Parathyroid adenoma (tissue), 2 donors: ENCODE measurements at regions not wholly inside any gene's neighbourhood (a gene's known extent, or its start where the extent isn't known, plus 50 kb on each side); places are given as distances from the start of the nearest gene placed in this dataset.

Experiments used
- H2AFZ ChIP-seq: fragments of 300-600 bp; sonication (generic); one replicate; pipeline ENCODE4 v1.7.0; 2017; ENCODE audit warnings: antibody characterized with exemption, mild to moderate bottlenecking
- H3K27ac ChIP-seq: fragments of 300-600 bp; sonication (generic); one replicate; pipeline ENCODE4 v1.7.0; 2017
- H3K27me3 ChIP-seq: fragments of 300-600 bp; sonication (generic); one replicate; pipeline ENCODE4 v1.7.0; 2017; ENCODE audit warnings: low read length; ENCODE audit not compliant: control insufficient read depth, insufficient read depth
- H3K36me3 ChIP-seq: fragments of 300-600 bp; sonication (generic); one replicate; pipeline ENCODE4 v1.7.0; 2017; ENCODE audit warnings: low read length; ENCODE audit not compliant: control insufficient read depth, insufficient read depth
- H3K4me1 ChIP-seq: fragments of 300-600 bp; sonication (generic); one replicate; pipeline ENCODE4 v1.7.0; 2017; ENCODE audit warnings: control low read depth
- H3K4me2 ChIP-seq: fragments of 300-600 bp; sonication (generic); one replicate; pipeline ENCODE4 v1.7.0; 2017; ENCODE audit warnings: low read length
- H3K4me3 ChIP-seq: fragments of 300-600 bp; sonication (generic); one replicate; pipeline ENCODE4 v1.7.0; 2017; ENCODE audit warnings: low read depth, low read length
- H3K79me2 ChIP-seq: fragments of 300-600 bp; sonication (generic); one replicate; pipeline ENCODE4 v1.7.0; 2017; ENCODE audit warnings: control low read depth
- H3K9ac ChIP-seq: fragments of 300-600 bp; sonication (generic); one replicate; pipeline ENCODE4 v1.7.0; 2017; ENCODE audit warnings: mild to moderate bottlenecking
- H3K9me3 ChIP-seq: fragments of 300-600 bp; sonication (generic); one replicate; pipeline ENCODE4 v1.7.0; 2017; ENCODE audit warnings: low read length; ENCODE audit not compliant: control insufficient read depth
- CTCF ChIP-seq: fragments of 300-600 bp; sonication (generic); IDR thresholded peaks from one replicate; pipeline ENCODE4 v1.7.0; 2017; ENCODE audit warnings: antibody characterized with exemption, mild to moderate bottlenecking
- donor health status: primary hyperparathyroidism.

- Histone ChIP-seq H3K79me2 (no peaks in the 10 kb centered on the region), H2AFZ (no peak overlapping the region)
Observed at GRCh38 chr10:84798312-84798711, 469.9 kb downstream of the CCSER2 start.

GRCh38 chr10:84801156-84801555 lies 472.8 kb downstream of the CCSER2 start:
- Histone ChIP-seq H3K9me3 (no peaks in the 10 kb centered on the region), H3K27me3 (no peaks in the 10 kb centered on the region), H3K4me1 (no peaks in the 10 kb centered on the region), H3K79me2 (no peaks in the 10 kb centered on the region), H3K4me3 (no peak overlapping the region), H3K36me3 (no peaks in the 10 kb centered on the region), H2AFZ (no peak overlapping the region), H3K4me2 (no peak overlapping the region), H3K27ac (no peak overlapping the region), H3K9ac (no peak overlapping the region)
- no peak for TF ChIP-seq CTCF

More at GRCh38 chr10:84798312-84798711, 469.9 kb downstream of the CCSER2 start:
- Histone ChIP-seq H3K9ac (no peak overlapping the region), H3K4me2 (no peak overlapping the region), H3K4me3 (no peak overlapping the region), H3K27me3 (no peaks in the 10 kb centered on the region), H3K9me3 (no peaks in the 10 kb centered on the region), H3K27ac (no peak overlapping the region), H3K36me3 (no peaks in the 10 kb centered on the region), H3K4me1 (no peaks in the 10 kb centered on the region)
- no peak for TF ChIP-seq CTCF

- Histone ChIP-seq H3K79me2 (no peaks in the 10 kb centered on the region), H3K36me3 (no peaks in the 10 kb centered on the region), H2AFZ (no peak overlapping the region), H3K4me1 (no peaks in the 10 kb centered on the region), H3K27ac (no peak overlapping the region), H3K9ac (no peak overlapping the region), H3K9me3 (no peaks in the 10 kb centered on the region), H3K27me3 (no peaks in the 10 kb centered on the region), H3K4me2 (no peak overlapping the region), H3K4me3 (no peak overlapping the region)
- TF ChIP-seq CTCF = no peak
Observed at GRCh38 chr10:84801916-84802315, 473.5 kb downstream of the CCSER2 start.

GRCh38 chr10:84805149-84805548 lies 476.8 kb downstream of the CCSER2 start:
- Histone ChIP-seq H3K9ac (no peak overlapping the region), H3K27ac (no peak overlapping the region), H3K36me3 (no peaks in the 10 kb centered on the region), H3K9me3 (no peaks in the 10 kb centered on the region), H3K4me1 (no peaks in the 10 kb centered on the region), H2AFZ (no peak overlapping the region), H3K4me3 (no peak overlapping the region), H3K27me3 (no peaks in the 10 kb centered on the region), H3K4me2 (no peak overlapping the region), H3K79me2 (no peaks in the 10 kb centered on the region)
- no peak for TF ChIP-seq CTCF

GRCh38 chr10:84811113-84811512 lies 482.7 kb downstream of the CCSER2 start:
- H3K4me2 ChIP-seq = no peak overlapping the region
- no peaks in the 10 kb centered on the region for H3K27me3 ChIP-seq
- no peak for TF ChIP-seq CTCF
- no peak overlapping the region for H3K27ac ChIP-seq
- H3K79me2 ChIP-seq = no peaks in the 10 kb centered on the region
- no peaks in the 10 kb centered on the region for H3K4me1 ChIP-seq
- H2AFZ ChIP-seq = no peak overlapping the region
- H3K4me3 ChIP-seq = no peak overlapping the region
- H3K9ac ChIP-seq = no peak overlapping the region
- H3K9me3 ChIP-seq = peaks cover 2% of the 10 kb centered on the region
- no peaks in the 10 kb centered on the region for H3K36me3 ChIP-seq
